Neural cell (in vitro differentiated cells): ENCODE measurements at regions not wholly inside any gene's neighbourhood (a gene's known extent, or its start where the extent isn't known, plus 50 kb on each side); places are given as distances from the start of the nearest gene placed in this dataset.
"Not testable (repeated sequence)": the region's sequence is repeated elsewhere in the genome, so short reads cannot be mapped to it uniquely, and the experiment has no call there.

ENCODE experiments used
- H2AFZ ChIP-seq: fragments of 200-600, 300-800 bp; sonication (generic), shearing (Covaris generic); 2 replicates; pipeline ENCODE4 v1.6.0; 2014; ENCODE audit warnings: low read depth, mild to moderate bottlenecking, antibody characterized with exemption, low read length, moderate library complexity
- H3F3A ChIP-seq: fragments of 200-600 bp; shearing (Covaris generic); 2 replicates; pipeline ENCODE4 v1.6.1; 2016; ENCODE audit warnings: mild to moderate bottlenecking, moderate library complexity, mixed read lengths, antibody characterized with exemption, low read length; ENCODE audit not compliant: insufficient read depth, poor library complexity, severe bottlenecking
- H3K27ac ChIP-seq: fragments of 200-600, 300-800 bp; sonication (generic), shearing (Covaris generic); 2 replicates; pipeline ENCODE4 v1.5.1; 2014; ENCODE audit warnings: mild to moderate bottlenecking, low read length, moderate library complexity
- H3K27me3 ChIP-seq: fragments of 300-800, 200-600 bp; sonication (generic), shearing (Covaris generic); 2 replicates; pipeline ENCODE4 v1.6.0; 2014; ENCODE audit warnings: mild to moderate bottlenecking, low read depth, low read length, moderate library complexity; ENCODE audit not compliant: insufficient read depth
- H3K36me3 ChIP-seq: fragments of 300-800, 200-600 bp; sonication (generic), shearing (Covaris generic); 2 replicates; pipeline ENCODE4 v1.5.1; 2014; ENCODE audit warnings: mild to moderate bottlenecking, antibody characterized with exemption, low read length, moderate library complexity; ENCODE audit not compliant: insufficient read depth
- H3K4me2 ChIP-seq: fragments of 300-800, 200-600 bp; sonication (generic), shearing (Covaris generic); 2 replicates; pipeline ENCODE4 v1.6.0; 2014; ENCODE audit warnings: mild to moderate bottlenecking, low read length
- H3K4me3 ChIP-seq: fragments of 300-800, 200-600 bp; sonication (generic), shearing (Covaris generic); 2 replicates; pipeline ENCODE4 v1.5.1; 2014; ENCODE audit warnings: mild to moderate bottlenecking, low read length, moderate library complexity
- H3K79me2 ChIP-seq: fragments of 200-600 bp; shearing (Covaris generic); replicated peaks from 2 replicates; pipeline ENCODE4 v1.6.0; 2014; ENCODE audit warnings: mild to moderate bottlenecking, low read length, moderate library complexity; ENCODE audit not compliant: insufficient read depth
- H3K9ac ChIP-seq: fragments of 300-800, 200-600 bp; sonication (generic), shearing (Covaris generic); 2 replicates; pipeline ENCODE4 v1.6.1; 2016; ENCODE audit warnings: mild to moderate bottlenecking, low read length, mixed read lengths
- H3K9me2 ChIP-seq: fragments of 200-600 bp; shearing (Covaris generic); 2 replicates; pipeline ENCODE4 v1.6.1; 2016; ENCODE audit warnings: mild to moderate bottlenecking, low read length, mixed read lengths; ENCODE audit not compliant: insufficient read depth
- H3K9me3 ChIP-seq: fragments of 200-600, 300-800 bp; sonication (generic), shearing (Covaris generic); 2 replicates; pipeline ENCODE4 v1.6.1; 2016; ENCODE audit warnings: mild to moderate bottlenecking, mixed run types, low read length, moderate library complexity, mixed read lengths
- H4K20me1 ChIP-seq: fragments of 200-600 bp; shearing (Covaris generic); 2 replicates; pipeline ENCODE4 v1.6.1; 2016; ENCODE audit warnings: mild to moderate bottlenecking, mixed run types; ENCODE audit not compliant: insufficient read depth
- CTCF ChIP-seq: fragments of 450-650 bp; IDR thresholded peaks from 2 replicates; pipeline ENCODE4 v1.5.1; 2014; ENCODE audit warnings: antibody characterized with exemption, mild to moderate bottlenecking, moderate library complexity; ENCODE audit not compliant: poor library complexity, severe bottlenecking
- EP300 ChIP-seq: fragments of 450-650 bp; conservative IDR thresholded peaks from 2 replicates; pipeline ENCODE4 v1.6.1; 2014; ENCODE audit warnings: antibody characterized with exemption, mild to moderate bottlenecking, moderate library complexity; ENCODE audit not compliant: poor library complexity, severe bottlenecking
- EZH2 ChIP-seq: fragments of 200-600, 300-800 bp; shearing (Covaris generic), sonication (generic); IDR thresholded peaks from 2 replicates; pipeline ENCODE4 v1.6.1; 2014; ENCODE audit warnings: antibody characterized with exemption, low read length, borderline replicate concordance, mild to moderate bottlenecking; ENCODE audit not compliant: insufficient read depth, poor library complexity, severe bottlenecking
- MXI1 ChIP-seq: fragments of 450-650 bp; conservative IDR thresholded peaks from 2 replicates; pipeline ENCODE4 v1.6.1; 2014; ENCODE audit warnings: antibody characterized with exemption, mild to moderate bottlenecking; ENCODE audit not compliant: poor library complexity, severe bottlenecking
- POLR2AphosphoS5 ChIP-seq: IDR thresholded peaks from 2 replicates; pipeline ENCODE4 v1.6.1; 2012
- RAD21 ChIP-seq: fragments of 450-650 bp; conservative IDR thresholded peaks from 2 replicates; pipeline ENCODE4 v1.6.1; 2014; ENCODE audit warnings: antibody characterized with exemption, mild to moderate bottlenecking, moderate library complexity
- SMC3 ChIP-seq: fragments of 450-650 bp; conservative IDR thresholded peaks from 2 replicates; pipeline ENCODE4 v1.6.1; 2014; ENCODE audit warnings: antibody characterized with exemption, mild to moderate bottlenecking, moderate library complexity; ENCODE audit not compliant: poor library complexity
- TAF1 ChIP-seq: IDR thresholded peaks from 2 replicates; pipeline ENCODE4 v1.6.1; 2012; ENCODE audit warnings: low read depth
- TF ChIP-seq, protein P1 (sequence below): IDR thresholded peaks from 2 replicates; pipeline ENCODE4 v1.6.1; 2012; ENCODE audit warnings: borderline replicate concordance

DNA sequence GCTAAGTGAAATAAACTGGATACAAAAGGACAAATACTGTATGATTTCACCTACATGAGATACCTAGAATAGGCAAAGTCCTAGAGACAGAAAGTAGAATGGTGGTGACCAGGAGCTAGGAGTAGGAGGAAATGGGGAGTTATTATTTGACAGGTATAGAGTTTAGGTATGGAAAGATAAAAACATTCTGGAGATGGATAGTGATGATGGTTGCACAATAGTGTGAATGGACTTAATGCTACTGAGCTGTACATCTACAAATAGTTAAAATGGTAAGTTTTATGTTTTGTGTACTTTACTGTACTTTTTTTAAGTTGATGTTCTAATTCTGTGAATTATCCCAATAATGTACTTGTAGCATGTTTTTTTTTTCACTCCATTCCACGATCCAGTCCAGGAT, 59.5 kb upstream of the RALGPS2 start:
- Histone ChIP-seq H3K4me3 (no peak overlapping the region), H3K79me2 (no peaks in the 10 kb centered on the region), H4K20me1 (no peaks in the 10 kb centered on the region), H3F3A (no peaks in the 10 kb centered on the region), H3K27ac (no peak overlapping the region), H2AFZ (no peak overlapping the region), H3K9me3 (no peaks in the 10 kb centered on the region), H3K27me3 (no peaks in the 10 kb centered on the region), H3K36me3 (no peaks in the 10 kb centered on the region), H3K9me2 (no peaks in the 10 kb centered on the region), H3K4me2 (no peak overlapping the region), H3K9ac (no peak overlapping the region)
- TF ChIP-seq, protein P1, sequence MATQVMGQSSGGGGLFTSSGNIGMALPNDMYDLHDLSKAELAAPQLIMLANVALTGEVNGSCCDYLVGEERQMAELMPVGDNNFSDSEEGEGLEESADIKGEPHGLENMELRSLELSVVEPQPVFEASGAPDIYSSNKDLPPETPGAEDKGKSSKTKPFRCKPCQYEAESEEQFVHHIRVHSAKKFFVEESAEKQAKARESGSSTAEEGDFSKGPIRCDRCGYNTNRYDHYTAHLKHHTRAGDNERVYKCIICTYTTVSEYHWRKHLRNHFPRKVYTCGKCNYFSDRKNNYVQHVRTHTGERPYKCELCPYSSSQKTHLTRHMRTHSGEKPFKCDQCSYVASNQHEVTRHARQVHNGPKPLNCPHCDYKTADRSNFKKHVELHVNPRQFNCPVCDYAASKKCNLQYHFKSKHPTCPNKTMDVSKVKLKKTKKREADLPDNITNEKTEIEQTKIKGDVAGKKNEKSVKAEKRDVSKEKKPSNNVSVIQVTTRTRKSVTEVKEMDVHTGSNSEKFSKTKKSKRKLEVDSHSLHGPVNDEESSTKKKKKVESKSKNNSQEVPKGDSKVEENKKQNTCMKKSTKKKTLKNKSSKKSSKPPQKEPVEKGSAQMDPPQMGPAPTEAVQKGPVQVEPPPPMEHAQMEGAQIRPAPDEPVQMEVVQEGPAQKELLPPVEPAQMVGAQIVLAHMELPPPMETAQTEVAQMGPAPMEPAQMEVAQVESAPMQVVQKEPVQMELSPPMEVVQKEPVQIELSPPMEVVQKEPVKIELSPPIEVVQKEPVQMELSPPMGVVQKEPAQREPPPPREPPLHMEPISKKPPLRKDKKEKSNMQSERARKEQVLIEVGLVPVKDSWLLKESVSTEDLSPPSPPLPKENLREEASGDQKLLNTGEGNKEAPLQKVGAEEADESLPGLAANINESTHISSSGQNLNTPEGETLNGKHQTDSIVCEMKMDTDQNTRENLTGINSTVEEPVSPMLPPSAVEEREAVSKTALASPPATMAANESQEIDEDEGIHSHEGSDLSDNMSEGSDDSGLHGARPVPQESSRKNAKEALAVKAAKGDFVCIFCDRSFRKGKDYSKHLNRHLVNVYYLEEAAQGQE, result no peak
- no peak for TF ChIP-seq TAF1
- no peak for TF ChIP-seq MXI1

- H3K9me2 ChIP-seq, H3K4me3 ChIP-seq, H3K9me3 ChIP-seq, H3K27me3 ChIP-seq, H3K79me2 ChIP-seq, H4K20me1 ChIP-seq, H3K4me2 ChIP-seq, H3F3A ChIP-seq, H2AFZ ChIP-seq, H3K9ac ChIP-seq, H3K36me3 ChIP-seq: not testable (repeated sequence)
- H3K27ac ChIP-seq, result peak overlapping the region; percentile 16
- TF ChIP-seq EP300, result peak; percentile 29
These were observed 58.2 kb upstream of the RALGPS2 start for GRCh38 chr1:178666891-178667290.

DNA sequence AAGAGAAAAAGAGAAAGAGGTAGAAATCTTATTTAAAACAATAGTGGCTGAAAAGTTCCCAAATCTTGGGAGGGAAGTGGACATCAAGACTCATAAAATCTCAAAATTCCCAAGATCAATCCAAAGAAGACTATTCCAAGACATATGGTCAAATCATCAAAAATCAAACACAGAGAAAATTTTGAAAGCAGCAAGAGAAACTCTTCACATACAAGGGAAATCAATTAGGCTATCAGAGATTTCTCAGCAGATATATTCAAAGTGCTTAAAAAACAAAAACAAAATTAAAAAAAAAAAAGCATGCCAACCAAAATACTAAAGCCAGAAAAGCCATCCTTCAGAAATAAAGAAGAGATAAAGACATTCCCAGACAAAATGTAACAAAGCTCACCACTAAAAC, 52.6 kb upstream of the RALGPS2 start:
- no peaks in the 10 kb centered on the region for H3K9me2 ChIP-seq
- no peak overlapping the region for H3K4me3 ChIP-seq
- no peaks in the 10 kb centered on the region for H4K20me1 ChIP-seq
- no peaks in the 10 kb centered on the region for H3K36me3 ChIP-seq
- no peaks in the 10 kb centered on the region for H3K27me3 ChIP-seq
- no peak overlapping the region for H2AFZ ChIP-seq
- peaks cover 9% of the 10 kb centered on the region for H3K9me3 ChIP-seq
- no peak overlapping the region for H3K9ac ChIP-seq
- no peaks in the 10 kb centered on the region for H3F3A ChIP-seq
- no peak overlapping the region for H3K27ac ChIP-seq
- no peak overlapping the region for H3K4me2 ChIP-seq
- TF ChIP-seq CTCF (no peak), TAF1 (no peak), SMC3 (no peak), EP300 (no peak), POLR2AphosphoS5 (no peak), RAD21 (no peak), MXI1 (no peak), EZH2 (no peak)
- TF ChIP-seq, protein P1, result no peak
- no peaks in the 10 kb centered on the region for H3K79me2 ChIP-seq

DNA sequence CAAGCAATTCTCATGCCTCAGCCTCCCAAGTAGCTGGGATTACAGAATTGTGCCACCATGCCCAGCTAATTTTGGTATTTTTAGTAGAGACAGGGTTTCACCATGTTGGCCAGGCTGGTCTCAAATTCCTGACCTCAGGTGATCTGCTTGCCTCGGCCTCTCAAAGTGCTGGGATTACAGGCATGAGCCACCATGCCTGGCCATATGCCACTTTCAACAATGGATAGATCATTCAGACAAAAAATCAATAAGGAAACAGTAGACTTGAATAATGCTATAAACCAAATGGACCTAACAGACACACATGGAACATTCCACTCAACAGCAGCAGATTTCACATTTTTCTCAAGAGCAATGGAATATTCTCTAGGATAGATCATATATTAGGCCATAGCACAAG, 50.5 kb upstream of the RALGPS2 start:
- H3K4me3 ChIP-seq, H3K27ac ChIP-seq, H3K9ac ChIP-seq, H4K20me1 ChIP-seq, H3K79me2 ChIP-seq, H3K9me2 ChIP-seq, H3K36me3 ChIP-seq, H3K9me3 ChIP-seq, H2AFZ ChIP-seq, H3K4me2 ChIP-seq, H3F3A ChIP-seq, H3K27me3 ChIP-seq: not testable (repeated sequence)
